ENCODE measurements at regions not wholly inside any gene's neighbourhood (a gene's known extent, or its start where the extent isn't known, plus 50 kb on each side); places are given as distances from the start of the nearest gene placed in this dataset.

GRCh38 chr1:117685936-117686806 is 80.3 kb downstream of the TENT5C start:
- TF ChIP-seq CTCF (IDR thresholded peaks at IDR 0.05 in 2 of 3, conservative IDR thresholded peaks at IDR 0.05 in 1 of 3; ENCODE audit: borderline replicate concordance in 1 of 3, insufficient read depth in 1 of 3, low read depth in 2 of 3, low read length in 2 of 3) = 0 out of 6 replicates have a peak, but pooled peaks of 1 of the 3 experiments have one; percentile 6
- no peak for TF ChIP-seq REST (IDR thresholded peaks at IDR 0.05; ENCODE audit: low read depth)
- TF ChIP-seq SIN3A (IDR thresholded peaks at IDR 0.05; ENCODE audit: low read depth) = no peak
- TF ChIP-seq RAD21 (IDR thresholded peaks at IDR 0.05; ENCODE audit: low read depth) = no peak
- TF ChIP-seq POLR2A (IDR thresholded peaks at IDR 0.05; ENCODE audit: borderline replicate concordance, extremely low read depth, insufficient read depth, insufficient read length) = no peak
- no peak for TF ChIP-seq YY1 (IDR thresholded peaks at IDR 0.05; ENCODE audit: extremely low read depth, insufficient replicate concordance, low read depth, low read length)
- no peak for TF ChIP-seq EZH2 (IDR thresholded peaks at IDR 0.05)
- TF ChIP-seq POLR2AphosphoS5 (IDR thresholded peaks at IDR 0.05; ENCODE audit: low read depth, low read length) = no peak
- TF ChIP-seq, protein P1, sequence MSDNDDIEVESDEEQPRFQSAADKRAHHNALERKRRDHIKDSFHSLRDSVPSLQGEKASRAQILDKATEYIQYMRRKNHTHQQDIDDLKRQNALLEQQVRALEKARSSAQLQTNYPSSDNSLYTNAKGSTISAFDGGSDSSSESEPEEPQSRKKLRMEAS (IDR thresholded peaks at IDR 0.05) = no peak
